HK-2 (cell line): ENCODE measurements at regions not wholly inside any gene's neighbourhood (a gene's known extent, or its start where the extent isn't known, plus 50 kb on each side); places are given as distances from the start of the nearest gene placed in this dataset.

Source experiments
- DNase-seq: peaks from one replicate; pipeline ENCODE4 v3.0.0-alpha.2; 2018; ENCODE audit not compliant: unreplicated experiment

DNA sequence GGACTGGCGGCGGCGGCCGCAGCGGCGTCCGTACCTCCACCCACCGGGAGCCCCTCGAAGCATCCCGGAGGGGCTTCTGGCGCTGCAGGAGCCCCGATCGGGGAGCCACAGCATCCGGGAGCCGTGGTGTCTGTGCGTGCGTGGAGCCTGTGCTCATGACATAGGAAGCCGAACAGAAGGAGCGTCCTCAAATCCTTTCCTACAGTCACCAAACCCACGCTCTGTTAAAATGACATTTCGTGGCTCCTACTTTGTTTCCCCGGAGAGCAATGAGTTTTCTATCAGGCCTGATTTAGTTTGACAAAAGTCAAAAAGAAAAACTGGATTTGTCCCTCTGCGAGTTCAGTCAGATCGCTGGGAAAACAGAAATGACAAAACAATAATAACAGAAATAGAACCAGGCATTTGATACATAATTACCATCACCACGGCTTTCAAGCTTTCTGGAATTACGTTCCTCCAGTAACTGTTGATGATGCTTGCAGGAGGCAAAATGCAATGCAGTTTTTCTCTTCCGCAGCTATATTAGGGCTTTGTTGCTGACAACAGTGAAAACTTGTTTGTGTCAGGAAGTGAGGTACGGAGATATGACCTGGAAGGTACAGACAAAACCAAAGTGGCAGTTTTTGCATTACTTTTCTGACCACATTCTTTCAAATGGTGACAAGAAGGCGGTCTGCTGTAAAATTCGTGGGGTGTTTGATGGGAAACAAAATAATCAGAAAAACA is 219.3 kb upstream of the MKLN1 start:
- no peak for DNase-seq

DNA sequence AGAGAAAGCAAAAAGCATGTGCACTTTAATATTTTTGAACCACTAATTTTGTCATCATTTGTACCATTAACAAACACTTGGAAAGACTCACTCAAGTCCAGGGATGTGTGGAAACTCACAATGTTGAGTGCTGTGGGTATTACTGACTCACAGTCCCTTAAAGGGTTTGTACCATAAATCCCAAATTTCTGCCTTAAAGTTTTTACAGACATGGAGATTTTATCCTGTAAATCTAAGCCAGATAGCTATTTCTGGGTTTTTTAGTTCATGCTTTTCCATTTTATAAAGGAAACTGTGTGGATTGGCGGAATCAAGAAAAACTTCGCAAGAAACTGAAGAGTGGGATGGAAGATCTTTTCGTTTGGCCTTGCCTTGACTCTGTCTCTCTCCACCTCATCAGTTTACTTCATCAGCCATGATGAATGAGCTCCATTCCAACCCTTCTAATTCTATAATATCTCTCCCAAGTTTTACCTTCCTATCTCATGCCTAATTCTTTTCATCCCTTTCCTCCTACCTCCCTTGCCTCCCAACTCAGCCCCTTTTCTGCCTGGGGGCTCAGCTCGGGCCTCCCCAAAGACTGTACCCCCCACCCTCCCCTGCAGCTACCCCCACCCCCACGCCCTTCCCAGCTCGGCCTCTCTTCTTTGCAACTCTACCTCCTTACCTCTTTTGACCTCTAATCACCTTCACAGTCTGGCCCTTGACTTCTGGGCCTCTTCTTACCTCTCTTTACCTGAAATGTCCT is 218.5 kb upstream of the MKLN1 start:
- DNase-seq, result no peak

DNA sequence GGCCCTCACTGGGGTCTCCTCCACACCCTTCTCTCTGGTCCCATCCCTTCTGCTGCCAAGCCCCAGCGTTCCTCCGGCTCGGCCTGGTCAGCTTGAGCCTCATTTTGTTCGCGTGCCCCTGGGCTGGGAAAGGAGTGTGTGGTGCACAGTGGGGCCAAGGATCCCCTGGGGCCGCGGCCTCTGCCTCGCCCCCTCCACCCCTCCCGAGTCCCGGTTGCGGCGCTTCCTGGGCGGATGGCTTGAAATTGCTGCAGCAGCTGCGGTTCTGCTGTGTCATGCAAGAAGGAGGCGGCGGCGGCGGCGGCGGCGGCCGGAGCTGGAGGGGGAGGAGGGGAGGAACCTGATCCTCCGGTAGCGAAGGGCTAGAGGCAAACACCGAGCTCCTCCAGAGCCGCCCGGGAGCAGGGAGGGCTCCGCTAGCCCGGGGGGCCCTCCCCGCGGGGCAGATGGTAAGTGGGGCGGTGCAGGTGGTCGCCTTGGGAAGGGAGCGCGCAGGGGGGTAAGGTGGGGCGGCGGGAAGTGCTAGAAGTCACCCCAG is 217.8 kb upstream of the MKLN1 start:
- peak; percentile 81 for DNase-seq

DNA sequence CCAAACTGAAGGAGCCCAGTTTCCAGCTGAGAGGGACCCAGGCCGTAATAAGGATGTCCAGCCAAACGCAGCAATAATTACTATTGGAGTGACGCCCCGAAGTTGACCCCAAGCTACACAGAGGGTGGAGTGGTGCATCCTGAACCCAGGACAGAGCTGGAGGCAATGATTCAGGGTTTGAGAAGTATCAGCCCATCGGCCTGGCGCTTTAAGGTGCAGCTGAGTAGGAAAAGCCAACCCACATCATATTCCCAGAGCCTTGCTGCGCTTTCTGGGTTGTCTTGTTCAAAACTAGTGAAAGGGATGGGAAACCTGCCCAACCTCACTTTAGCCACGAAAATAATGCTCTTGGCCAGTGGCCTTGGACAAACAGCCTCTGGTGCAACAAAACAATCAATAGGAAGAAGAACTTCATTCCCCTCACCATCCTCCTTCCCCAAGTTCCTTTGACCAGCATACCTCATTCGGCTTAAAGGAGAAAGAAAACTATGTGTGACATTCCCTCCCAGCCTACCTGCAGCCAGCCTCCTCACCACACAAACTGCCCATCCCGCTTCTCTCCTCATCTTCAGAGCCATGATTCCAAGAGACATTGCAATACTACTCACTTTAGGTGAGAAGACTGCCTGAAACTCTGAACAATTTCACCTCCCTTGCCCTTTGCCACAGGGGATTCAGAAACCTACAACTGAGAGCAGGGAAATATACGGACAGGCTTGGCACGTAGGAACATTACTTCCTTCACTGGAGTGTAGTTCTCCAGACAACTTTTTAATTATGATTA is 217.2 kb upstream of the MKLN1 start:
- peak; percentile 35 for DNase-seq

DNA sequence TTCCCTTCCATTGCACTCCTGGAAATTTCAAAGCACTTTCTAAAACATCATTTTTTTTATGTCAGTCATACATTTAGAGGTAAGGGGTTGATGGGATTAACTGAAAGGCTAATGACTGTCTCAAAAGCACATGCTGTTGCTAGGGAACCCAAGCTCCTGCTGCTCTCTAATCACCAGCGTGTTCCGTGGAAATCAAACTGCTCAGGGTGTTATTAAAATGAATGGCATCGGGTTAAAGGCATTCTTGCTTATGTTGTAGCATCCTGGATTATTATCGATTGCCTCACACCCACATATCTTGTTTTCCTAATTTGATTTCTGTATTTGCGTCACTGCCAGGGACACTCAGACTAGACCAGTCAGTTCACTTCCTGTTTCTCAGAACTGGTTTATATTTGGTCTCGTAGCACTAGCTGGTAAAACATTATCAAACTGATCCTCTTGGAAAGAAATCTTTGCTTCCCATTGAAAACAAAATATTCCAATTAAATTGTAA is 216.5 kb upstream of the MKLN1 start:
- DNase-seq, result peak; percentile 13

DNA sequence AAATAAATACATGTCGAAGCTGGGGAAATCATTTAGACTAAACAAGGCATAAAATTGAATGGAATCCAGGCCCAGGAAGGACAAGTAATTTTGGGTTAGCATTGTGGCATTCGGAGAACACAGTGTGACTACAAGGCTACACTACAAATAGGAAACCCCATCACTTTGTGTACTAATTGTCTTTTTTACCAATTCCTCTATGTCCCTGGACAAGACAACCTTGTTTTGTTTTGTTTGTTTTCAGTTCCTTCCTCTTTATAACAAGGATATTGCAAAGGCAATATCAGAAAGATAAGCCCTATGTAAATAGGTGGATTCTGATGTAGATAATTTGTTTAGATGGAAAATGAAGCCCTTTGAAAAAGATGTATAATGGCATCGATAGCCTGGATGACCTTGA is 215.9 kb upstream of the MKLN1 start:
- no peak for DNase-seq

DNA sequence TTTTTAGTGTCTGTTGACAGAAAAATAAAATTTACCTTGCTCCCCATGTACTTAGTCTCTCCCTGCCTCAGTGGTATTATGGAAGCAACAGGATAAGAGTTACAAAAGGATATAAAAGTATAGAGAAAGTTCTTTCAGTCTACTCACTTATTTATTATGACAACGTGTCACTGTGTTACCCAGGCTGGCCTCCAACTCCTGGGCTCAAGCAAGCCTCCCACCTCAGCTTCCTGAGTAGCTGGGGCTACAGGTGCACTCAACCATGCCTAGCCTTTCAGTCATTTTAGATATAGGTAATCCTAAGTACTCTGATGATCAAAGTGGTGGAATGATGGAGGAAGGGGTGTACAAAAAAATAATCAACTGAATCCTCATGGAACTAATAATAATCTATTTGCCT is 215.2 kb upstream of the MKLN1 start:
- DNase-seq, result no peak

DNA sequence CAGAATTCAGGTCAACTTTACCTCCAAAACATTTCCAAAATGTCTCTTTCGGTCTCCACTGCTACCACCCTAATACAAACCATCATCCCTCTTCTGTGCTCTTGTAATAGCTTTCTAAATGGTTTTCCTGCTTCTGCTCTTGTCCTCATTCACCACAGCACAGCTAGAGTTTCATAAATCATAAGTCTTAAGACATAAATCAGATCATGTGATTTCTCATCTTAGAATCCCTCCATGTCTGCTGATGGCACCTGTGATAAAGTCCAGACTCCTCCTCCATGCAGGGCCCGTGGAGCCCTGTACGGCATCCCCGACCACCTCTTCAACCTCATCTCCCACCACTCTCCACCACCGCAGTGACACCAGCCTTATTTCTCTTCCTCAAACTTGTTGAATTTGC is 212.3 kb upstream of the MKLN1 start:
- DNase-seq, result no peak

DNA sequence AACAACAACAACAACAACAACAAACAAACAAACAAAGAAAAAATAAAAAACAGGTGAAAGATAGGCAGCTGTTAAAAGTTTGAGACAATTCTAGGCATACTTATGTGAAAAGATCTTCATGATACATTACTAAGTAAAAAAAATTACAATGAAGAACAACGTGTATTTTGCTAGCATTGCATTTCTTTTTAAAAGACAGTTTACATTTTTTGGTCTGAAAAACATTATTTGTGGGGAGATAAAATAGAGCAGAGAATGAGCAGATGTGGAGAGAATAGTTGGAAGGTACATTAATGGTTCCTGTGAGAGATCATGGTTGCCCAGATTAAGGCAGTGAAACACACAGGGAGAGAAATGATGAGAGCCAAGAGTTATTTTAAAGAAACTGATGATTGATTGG is 210.2 kb upstream of the MKLN1 start:
- no peak for DNase-seq

DNA sequence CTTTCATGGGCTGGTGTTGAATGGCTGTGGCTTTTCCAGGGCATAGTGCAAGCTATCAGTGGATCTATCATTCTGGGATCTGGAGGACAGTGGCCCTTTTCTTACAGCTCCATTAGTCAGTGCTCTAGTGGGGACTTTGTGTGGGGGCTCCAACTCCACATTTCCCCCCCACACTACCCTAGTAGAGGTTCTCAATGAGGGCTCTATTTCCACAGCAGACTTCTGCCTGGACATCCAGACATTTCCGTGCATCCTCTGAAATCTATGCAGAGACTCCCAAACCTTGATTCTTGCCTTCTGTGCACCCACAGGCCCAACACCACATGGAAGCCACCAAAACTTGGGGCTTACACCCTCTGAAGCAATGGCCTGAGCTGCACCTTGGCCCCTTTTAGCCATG is 208.3 kb upstream of the MKLN1 start:
- DNase-seq, result no peak

DNA sequence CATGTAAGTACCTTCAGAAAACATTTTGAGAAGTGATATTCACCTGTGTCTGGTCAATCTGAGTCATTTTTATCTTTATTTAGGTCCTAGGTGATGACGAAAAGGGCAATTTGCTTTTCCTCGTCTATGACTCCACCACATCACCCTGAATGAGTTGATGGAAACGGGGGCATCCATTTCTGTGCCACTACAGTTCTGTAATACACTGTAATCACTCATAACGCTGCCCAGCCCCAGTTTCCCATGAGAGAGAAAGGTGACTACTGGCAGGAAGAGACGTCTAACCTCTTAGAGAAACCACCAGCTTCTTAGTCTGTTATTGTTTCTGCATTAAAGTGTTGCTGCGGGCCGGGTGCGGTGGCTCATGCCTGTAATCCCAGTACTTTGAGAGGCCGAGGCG is 205.3 kb upstream of the MKLN1 start:
- no peak for DNase-seq

DNA sequence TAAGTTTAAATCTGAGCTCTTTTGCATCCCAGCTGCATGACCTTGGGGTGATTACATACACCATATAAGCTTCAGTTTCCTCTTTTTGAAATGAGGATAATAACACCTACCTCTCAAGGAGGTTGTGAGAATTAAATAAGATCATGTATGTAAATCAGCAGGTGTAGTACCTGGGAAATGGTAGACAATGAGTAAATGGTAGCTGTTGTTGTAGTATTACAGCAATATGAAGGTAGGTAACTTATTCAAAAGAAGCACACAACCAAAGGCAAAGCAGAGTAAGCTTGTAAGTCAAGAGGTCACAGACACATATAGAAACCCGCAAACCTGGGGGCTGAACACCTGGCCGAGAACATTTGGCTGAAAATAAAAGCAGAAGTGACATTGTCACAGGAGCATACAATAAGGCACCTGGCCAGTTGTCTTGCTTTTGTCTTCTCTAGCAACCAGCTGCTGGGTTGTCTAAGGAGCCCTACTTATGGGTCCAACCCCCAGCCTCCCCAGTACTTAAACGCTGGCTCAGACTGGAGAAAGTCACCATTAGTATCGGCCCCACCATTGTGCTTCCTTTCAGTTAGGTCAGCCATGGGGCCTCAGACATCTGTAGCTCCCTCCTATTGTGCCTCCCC is 203.6 kb upstream of the MKLN1 start:
- DNase-seq, result no peak

DNA sequence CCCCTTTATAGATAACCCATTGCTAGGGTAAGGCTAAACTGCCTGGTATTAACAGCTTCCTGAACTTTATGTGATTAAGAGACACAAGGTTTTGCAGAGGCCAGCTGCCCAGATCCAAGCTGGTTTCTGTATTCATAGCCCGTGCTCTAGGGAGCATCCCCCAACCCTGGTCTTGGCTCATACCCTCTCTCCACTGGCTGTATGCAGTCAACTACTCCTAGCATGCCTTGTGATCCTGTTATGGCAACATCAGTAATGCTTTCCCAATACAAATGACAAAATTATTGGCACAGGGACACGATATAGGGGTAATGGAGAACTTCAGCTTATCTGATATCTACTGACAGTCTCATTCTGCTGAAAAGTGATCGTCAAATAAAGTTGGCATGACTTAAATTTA is 202.8 kb upstream of the MKLN1 start:
- DNase-seq, result no peak

DNA sequence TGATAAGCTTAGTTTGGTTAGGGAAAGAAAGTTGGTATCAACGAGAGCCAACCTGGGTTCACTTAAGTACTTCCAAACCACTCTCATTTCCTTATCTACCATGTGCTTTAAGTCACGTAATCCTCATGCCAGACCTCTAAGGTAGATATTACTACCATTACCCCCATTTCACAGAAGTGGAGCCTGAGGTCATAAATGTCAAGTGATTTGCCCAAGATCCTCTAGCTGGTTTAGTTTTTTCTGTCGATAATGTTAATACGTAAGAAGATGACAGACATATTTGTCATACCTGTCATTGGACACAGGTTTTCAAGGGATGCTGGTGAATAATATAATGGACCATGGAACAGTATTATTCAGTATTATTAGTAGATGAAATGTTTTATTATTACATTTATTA is 197.4 kb upstream of the MKLN1 start:
- no peak for DNase-seq

DNA sequence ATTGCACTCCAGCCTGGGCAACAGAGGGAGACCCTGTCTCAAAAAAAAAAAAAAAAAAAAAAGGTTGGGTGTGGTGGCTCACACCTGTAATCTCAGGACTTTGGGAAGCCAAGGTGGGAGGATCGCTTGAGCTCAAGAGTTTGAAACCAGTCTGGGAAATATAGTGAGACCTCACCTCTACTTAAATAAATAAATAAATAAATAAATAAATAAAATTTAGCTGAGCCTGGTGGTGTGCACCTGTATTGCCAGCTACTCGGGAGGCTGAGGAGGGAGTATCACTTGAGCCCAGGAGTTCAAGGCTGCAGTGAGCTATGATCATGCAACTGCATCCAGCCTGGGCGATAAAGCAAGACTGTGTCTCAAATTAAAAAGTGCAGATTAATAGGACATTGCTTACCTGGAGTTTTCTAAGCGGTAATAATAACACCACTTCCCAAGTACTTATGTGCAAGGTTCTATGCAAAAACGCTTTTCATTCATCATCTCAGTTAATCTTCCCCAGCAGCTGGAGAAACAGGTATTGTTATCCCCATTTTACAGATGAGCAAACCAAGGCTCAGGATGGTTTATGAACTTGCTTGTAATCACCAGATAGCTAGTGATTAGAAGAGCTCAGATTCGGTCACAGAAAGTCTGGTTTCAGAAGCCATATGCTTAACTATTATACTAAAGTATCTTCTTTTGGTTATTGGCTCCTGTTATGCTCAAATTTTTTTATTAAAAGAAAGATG is 196.5 kb upstream of the MKLN1 start:
- no peak for DNase-seq

DNA sequence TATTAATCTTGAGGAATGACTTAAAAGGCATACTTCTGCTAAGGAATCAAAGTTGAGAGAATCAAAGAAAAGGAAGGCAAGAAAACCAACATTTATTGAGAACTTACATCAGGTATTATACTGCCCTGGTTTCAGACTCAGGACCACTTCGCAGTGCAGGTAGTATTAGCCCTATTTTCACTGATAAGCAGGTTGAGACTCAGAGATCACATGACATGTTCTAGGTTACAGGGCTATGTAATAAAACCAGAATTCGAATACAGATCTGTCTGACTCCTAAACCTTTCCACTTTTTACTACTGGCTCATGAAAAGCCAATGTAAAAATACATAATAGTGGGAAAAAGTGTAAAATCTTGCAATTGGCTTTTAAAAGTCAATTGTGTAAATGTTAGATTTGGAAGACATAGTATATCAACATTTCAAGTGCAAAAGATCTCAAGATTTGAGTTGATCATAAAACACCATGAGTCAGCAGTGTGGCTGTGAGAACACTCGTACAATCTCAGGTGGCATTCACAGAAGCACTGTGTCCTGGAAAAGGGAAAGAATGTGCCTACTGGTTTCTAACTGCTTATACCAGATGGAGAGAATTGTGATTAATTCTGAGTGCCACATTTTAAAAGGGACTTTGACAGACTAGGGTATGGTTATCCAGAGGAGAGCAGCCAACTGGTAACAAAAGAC is 195.8 kb upstream of the MKLN1 start:
- no peak for DNase-seq

DNA sequence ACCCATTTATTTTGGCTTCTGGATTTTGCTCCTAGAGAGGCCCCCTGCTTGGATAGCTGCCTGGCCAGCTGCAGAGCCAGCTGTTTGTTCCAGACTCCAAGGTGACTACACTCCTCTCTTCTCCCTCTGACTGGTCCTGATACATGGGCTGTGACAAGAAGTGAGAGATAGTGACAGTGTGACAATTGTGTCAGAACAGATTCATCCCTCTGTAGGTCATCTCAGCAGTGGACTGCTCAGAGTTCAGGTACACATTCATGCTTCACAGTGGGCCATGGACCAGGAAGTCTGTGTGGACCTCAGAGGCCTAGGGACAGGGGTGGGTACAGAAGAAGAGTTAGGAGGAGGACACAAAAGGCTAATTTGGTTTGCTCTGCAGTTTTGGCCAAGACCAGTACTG is 188.2 kb upstream of the MKLN1 start:
- no peak for DNase-seq

DNA sequence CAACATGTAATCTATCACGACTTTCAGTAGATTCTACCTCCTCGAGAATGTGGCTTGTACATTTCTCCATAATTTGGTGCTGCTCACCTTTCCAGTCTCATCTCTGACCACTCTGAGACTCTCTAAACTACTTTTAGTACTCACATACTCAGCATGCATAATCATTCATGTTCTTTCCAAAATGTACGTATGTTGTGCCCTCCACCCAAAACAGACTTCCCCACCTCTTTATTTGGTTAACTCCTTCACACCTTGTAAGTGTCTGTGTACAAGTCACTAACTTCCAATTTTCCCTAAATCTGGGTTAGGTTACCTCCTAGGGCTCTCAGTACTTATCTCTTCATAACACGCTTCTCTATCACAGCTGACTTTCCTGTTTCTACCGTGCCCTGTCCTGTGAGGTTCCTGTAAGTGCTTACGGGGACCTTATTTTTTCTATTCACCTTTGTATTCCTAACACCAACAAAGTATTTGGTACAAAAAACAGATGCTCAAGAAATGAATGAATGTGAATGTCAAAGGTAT is 186.2 kb upstream of the MKLN1 start:
- DNase-seq, result no peak

DNA sequence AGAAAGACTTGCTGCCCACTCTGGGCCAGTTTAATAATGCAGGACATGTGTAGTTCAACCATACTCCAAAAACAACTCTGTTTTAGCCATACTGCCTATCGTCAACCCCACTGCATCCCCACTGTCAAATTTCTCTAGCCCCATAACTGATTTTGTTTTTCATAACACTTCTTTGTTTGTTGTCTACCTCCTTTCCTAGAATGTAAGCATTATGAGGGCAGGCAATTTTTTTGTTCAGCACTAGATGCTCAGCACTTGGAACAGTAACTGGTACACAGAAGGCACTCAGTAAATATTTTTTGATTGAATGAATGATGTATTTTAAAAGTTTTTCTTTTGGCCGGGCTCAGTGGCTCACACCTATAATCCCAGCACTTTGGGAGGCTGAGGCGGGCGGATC is 183.8 kb upstream of the MKLN1 start:
- DNase-seq, result no peak

DNA sequence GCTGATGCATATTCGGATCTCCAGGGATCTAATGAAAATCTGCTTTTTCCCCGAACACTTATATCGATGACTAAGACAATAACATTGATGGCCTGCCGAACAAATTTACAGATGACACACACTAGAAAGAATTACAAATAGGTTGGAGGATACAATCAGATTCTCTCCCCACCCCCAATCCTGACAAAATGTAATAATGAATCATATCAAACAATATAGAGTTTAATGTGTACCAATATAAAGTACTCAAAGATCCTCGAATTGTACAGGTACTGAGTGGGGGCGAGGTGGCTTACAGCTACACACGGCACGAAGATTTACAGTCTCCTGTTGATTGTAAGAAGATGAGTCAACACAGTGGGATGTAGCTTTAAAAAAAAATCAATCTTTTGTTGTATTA is 182.7 kb upstream of the MKLN1 start:
- DNase-seq, result no peak
